Neural crest cell (in vitro differentiated cells): ENCODE measurements at regions not wholly inside any gene's neighbourhood (a gene's known extent, or its start where the extent isn't known, plus 50 kb on each side); places are given as distances from the start of the nearest gene placed in this dataset.
"Not testable (repeated sequence)": the region's sequence is repeated elsewhere in the genome, so short reads cannot be mapped to it uniquely, and the experiment has no call there.

Source experiments
- DNase-seq: peaks from one replicate; pipeline ENCODE4 v3.0.0; 2021; ENCODE audit warnings: low read depth, mixed read lengths, low spot score
- H3K27ac Mint-ChIP-seq: one replicate; pipeline ENCODE4 v1.8.0; 2021; ENCODE audit warnings: mild to moderate bottlenecking, mixed read lengths; ENCODE audit not compliant: unreplicated experiment
- H3K27me3 Mint-ChIP-seq: 2 replicates; pipeline ENCODE4 v1.8.0; 2021; ENCODE audit warnings: low read depth, mild to moderate bottlenecking, mixed read lengths
- H3K36me3 Mint-ChIP-seq: 2 replicates; pipeline ENCODE4 v1.8.0; 2021; ENCODE audit warnings: low read depth, mild to moderate bottlenecking, mixed read lengths
- H3K4me1 Mint-ChIP-seq: 2 replicates; pipeline ENCODE4 v1.8.0; 2021; ENCODE audit warnings: mixed read lengths
- H3K4me3 Mint-ChIP-seq: one replicate; pipeline ENCODE4 v1.8.0; 2021; ENCODE audit warnings: mild to moderate bottlenecking, mixed read lengths
- H3K9me3 Mint-ChIP-seq: 2 replicates; pipeline ENCODE4 v1.8.0; 2021; ENCODE audit warnings: mixed read lengths
- CTCF ChIP-seq: fragments of 200-600 bp; sonication (generic); conservative IDR thresholded peaks from 2 replicates; pipeline ENCODE4 v1.5.0; 2021; ENCODE audit warnings: antibody characterized with exemption, mild to moderate bottlenecking

GRCh38 chr17:33709881-33710280 is 416.8 kb upstream of the ASIC2 start:
- no peak overlapping the region for H3K27ac Mint-ChIP-seq

DNA sequence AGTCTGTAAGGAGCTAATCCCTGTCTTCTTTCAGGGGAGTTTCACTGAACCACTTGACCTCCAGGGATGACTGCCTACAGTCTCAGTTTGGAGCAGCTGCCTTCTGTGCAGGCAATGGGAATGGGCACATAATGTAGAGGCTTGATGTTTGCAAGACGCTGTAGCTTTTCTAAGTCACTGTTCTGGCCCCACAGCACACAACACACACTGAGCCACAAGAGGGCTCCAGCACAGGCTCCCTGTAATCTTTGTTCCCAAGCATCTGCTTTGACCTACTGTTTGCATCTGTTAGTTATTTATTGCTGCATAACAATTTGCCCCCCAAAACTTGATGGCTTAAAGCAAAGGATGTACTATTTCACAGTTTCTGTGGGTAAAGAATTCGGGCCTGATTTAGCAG is 419.0 kb upstream of the ASIC2 start:
- DNase-seq = no peak
- Mint-ChIP-seq H3K27me3 (peaks cover 84% of the 10 kb centered on the region), H3K36me3 (no peaks in the 10 kb centered on the region)

More at GRCh38 chr17:33709881-33710280, 416.8 kb upstream of the ASIC2 start:
- no peak for TF ChIP-seq CTCF
- Mint-ChIP-seq H3K4me3 (no peak overlapping the region), H3K4me1 (no peaks in the 10 kb centered on the region), H3K27me3 (peaks cover 75% of the 10 kb centered on the region), H3K9me3 (no peaks in the 10 kb centered on the region), H3K36me3 (no peaks in the 10 kb centered on the region)
- DNase-seq = no peak

GRCh38 chr17:33716957-33717356 is 423.9 kb upstream of the ASIC2 start:
- no peaks in the 10 kb centered on the region for H3K9me3 Mint-ChIP-seq
- no peak for DNase-seq
- no peak overlapping the region for H3K27ac Mint-ChIP-seq
- peaks cover 79% of the 10 kb centered on the region for H3K27me3 Mint-ChIP-seq
- H3K36me3 Mint-ChIP-seq = no peaks in the 10 kb centered on the region
- H3K4me1 Mint-ChIP-seq = no peaks in the 10 kb centered on the region
- TF ChIP-seq CTCF = no peak
- H3K4me3 Mint-ChIP-seq = no peak overlapping the region

More for the DNA sequence above, 419.0 kb upstream of the ASIC2 start:
- Mint-ChIP-seq H3K4me1 (no peaks in the 10 kb centered on the region), H3K9me3 (no peaks in the 10 kb centered on the region), H3K27ac (no peak overlapping the region), H3K4me3 (no peak overlapping the region)
- peak; percentile 23 for TF ChIP-seq CTCF

- H3K9me3 Mint-ChIP-seq, DNase-seq, H3K4me1 Mint-ChIP-seq, H3K27ac Mint-ChIP-seq, H3K4me3 Mint-ChIP-seq, H3K36me3 Mint-ChIP-seq: not testable (repeated sequence)
- H3K27me3 Mint-ChIP-seq = peaks cover 93% of the 10 kb centered on the region
These were observed 430.6 kb upstream of the ASIC2 start for GRCh38 chr17:33723736-33724135.

GRCh38 chr17:33725675-33726271 is 432.7 kb upstream of the ASIC2 start:
- Mint-ChIP-seq H3K4me1 (no peaks in the 10 kb centered on the region), H3K36me3 (no peaks in the 10 kb centered on the region), H3K27me3 (peaks cover 93% of the 10 kb centered on the region), H3K4me3 (no peak overlapping the region), H3K27ac (no peak overlapping the region), H3K9me3 (no peaks in the 10 kb centered on the region)
- DNase-seq = peak; percentile 54
- TF ChIP-seq CTCF = peak; percentile 74

GRCh38 chr17:33730131-33730530 is 437.0 kb upstream of the ASIC2 start:
- no peaks in the 10 kb centered on the region for H3K36me3 Mint-ChIP-seq
- H3K4me1 Mint-ChIP-seq = no peaks in the 10 kb centered on the region
- no peak overlapping the region for H3K4me3 Mint-ChIP-seq
- peaks cover 2% of the 10 kb centered on the region for H3K9me3 Mint-ChIP-seq
- H3K27ac Mint-ChIP-seq = no peak overlapping the region
- peaks cover 91% of the 10 kb centered on the region for H3K27me3 Mint-ChIP-seq
- no peak for TF ChIP-seq CTCF
- DNase-seq = no peak
